Right lobe of liver (tissue), 6 donors: ENCODE measurements at regions not wholly inside any gene's neighbourhood (a gene's known extent, or its start where the extent isn't known, plus 50 kb on each side); places are given as distances from the start of the nearest gene placed in this dataset.
A peak's percentile ranks its signal among the peaks of the same experiment; 100 is the strongest.

Experiments
- ATAC-seq, 4 donors: fragments of 200-7000 bp; cut with Tn5 transposase; one replicate each; pipeline ENCODE4 v1.9.1; 2020; ENCODE audit warnings: mild to moderate bottlenecking in 4 of 4, moderate library complexity in 4 of 4
- DNase-seq, 3 donors: peaks; one replicate each; pipeline ENCODE4 v3.0.0-alpha.2; 2020
- H3K27ac ChIP-seq, 3 donors: fragments of 200-600 bp; one replicate each; pipeline ENCODE4 v1.8.0; 2022
- H3K27me3 ChIP-seq, 2 donors: fragments of 200-600 bp; one replicate each; pipeline ENCODE4 v1.8.0; 2022
- H3K36me3 ChIP-seq, 4 donors: fragments of 200-600 bp; sonication (generic) in 1 of 4; one replicate each; pipeline versions ENCODE4 v1.5.1 to v1.8.0; 2017 to 2022; ENCODE audit warnings: control low read depth in 1 of 4
- H3K4me1 ChIP-seq, 4 donors: fragments of 200-600 bp; sonication (generic) in 1 of 4; one replicate each; pipeline versions ENCODE4 v1.5.1 to v1.8.0; 2017 to 2022; ENCODE audit warnings: control low read depth in 1 of 4
- H3K4me3 ChIP-seq, 3 donors: fragments of 200-600 bp; one replicate each; pipeline ENCODE4 v1.8.0; 2022
- H3K9me3 ChIP-seq, 4 donors: fragments of 200-600 bp; sonication (generic) in 1 of 4; one replicate each; pipeline versions ENCODE4 v1.5.1 to v1.8.0; 2017 to 2022; ENCODE audit warnings: control low read depth in 1 of 4
- POLR2A ChIP-seq: fragments of 450-650 bp; IDR thresholded peaks from one replicate; pipeline ENCODE4 v1.6.1; 2017; ENCODE audit warnings: antibody characterized with exemption, mild to moderate bottlenecking
- WGBS: methylation state at CpG from one replicate; pipeline ENCODE4 v1.1.6; 2018; ENCODE audit warnings: low coverage, low lambda C conversion rate; ENCODE audit not compliant: insufficient coverage; ENCODE audit errors: missing lambda C conversion rate; 5-methylcytosine and 5-hydroxymethylcytosine counted together
- intact Hi-C, 2 donors: fragments of 100-400 bp; cut with DNase I; formaldehyde crosslinking; loops; one replicate each; pipeline versions ENCODE4 v1.11.2 to v1.14.1; 2022
- TF ChIP-seq, protein P1 (sequence below), 4 donors: fragments of 200-600 bp in 3 of 4; fragments of 450-650 bp in 1 of 4; IDR thresholded peaks; one replicate each; pipeline versions ENCODE4 v1.5.1 to v1.8.0; 2016 to 2022; ENCODE audit warnings: antibody characterized with exemption in 4 of 4, mild to moderate bottlenecking in 2 of 4
- donor health status: DM: no; HTN: yes; CAD: no.
- donor health status: DM: no; HTN: no; CAD: no.
- donor health status: DM: no; HTN: no; CAD: no.
- donor health status: DM: no; HTN: yes; CAD: no.
- donor health status: DM: no; HTN: yes; CAD: no.

DNA sequence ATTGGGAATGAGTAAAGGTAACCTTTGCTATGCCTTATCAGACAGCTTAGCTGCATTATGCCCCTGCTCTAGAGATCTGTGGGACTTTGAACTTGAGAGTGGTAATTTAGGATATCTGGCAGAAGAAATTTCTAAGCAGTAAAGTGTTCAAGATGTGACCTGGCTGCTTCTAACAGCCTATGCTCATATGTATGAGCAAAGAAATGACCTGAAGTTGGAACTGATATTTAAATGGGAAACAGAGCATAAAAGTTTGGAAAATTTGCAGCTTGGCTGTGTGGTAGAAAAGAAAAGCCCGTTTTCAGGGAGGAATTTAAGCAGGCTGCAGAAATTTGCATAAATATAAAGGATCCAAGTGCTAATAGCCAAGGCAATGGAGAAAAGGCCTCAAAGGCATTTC is 90.4 kb downstream of the HHIPL2 start:
- ATAC-seq (no peak), DNase-seq (no peak)
- intact Hi-C loops = no loop called here
- Histone ChIP-seq H3K27me3 (no peaks in the 10 kb centered on the region), H3K4me1 (no peaks in the 10 kb centered on the region), H3K4me3 (no peak overlapping the region), H3K27ac (no peak overlapping the region), H3K36me3 (no peaks in the 10 kb centered on the region), H3K9me3 (no peaks in the 10 kb centered on the region)
- 100% methylated on average over 1 of the region's 1 CpG for WGBS
- TF ChIP-seq POLR2A = no peak
- TF ChIP-seq, protein P1, sequence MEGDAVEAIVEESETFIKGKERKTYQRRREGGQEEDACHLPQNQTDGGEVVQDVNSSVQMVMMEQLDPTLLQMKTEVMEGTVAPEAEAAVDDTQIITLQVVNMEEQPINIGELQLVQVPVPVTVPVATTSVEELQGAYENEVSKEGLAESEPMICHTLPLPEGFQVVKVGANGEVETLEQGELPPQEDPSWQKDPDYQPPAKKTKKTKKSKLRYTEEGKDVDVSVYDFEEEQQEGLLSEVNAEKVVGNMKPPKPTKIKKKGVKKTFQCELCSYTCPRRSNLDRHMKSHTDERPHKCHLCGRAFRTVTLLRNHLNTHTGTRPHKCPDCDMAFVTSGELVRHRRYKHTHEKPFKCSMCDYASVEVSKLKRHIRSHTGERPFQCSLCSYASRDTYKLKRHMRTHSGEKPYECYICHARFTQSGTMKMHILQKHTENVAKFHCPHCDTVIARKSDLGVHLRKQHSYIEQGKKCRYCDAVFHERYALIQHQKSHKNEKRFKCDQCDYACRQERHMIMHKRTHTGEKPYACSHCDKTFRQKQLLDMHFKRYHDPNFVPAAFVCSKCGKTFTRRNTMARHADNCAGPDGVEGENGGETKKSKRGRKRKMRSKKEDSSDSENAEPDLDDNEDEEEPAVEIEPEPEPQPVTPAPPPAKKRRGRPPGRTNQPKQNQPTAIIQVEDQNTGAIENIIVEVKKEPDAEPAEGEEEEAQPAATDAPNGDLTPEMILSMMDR (IDR thresholded peaks at IDR 0.05) = no peak

DNA sequence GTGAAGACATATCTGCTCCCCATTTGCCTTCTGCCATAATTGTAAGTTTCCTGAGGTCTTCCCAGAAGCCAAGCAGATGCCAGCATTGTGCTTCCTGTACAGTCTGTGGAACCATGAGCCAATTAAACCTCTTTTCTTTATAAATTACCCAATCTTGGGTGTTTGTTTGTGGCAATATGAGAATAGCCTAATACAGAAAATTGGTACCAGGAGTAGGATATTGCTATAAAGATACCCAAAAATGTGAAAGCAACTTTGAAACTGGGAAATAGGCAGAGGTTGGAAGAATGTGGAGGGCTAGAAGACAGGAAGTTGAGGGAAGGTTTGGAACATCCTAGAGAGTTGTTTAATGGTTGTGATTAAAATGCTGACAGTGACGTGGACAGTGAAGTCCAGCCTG is 90.8 kb downstream of the HHIPL2 start:
- TF ChIP-seq, protein P1 (IDR thresholded peaks at IDR 0.05) = no peak
- no peak for TF ChIP-seq POLR2A
- no peak for DNase-seq
- Histone ChIP-seq H3K4me1 (no peaks in the 10 kb centered on the region), H3K9me3 (no peaks in the 10 kb centered on the region), H3K27me3 (no peaks in the 10 kb centered on the region), H3K4me3 (no peak overlapping the region), H3K27ac (no peak overlapping the region), H3K36me3 (no peaks in the 10 kb centered on the region)
- 86% methylated on average over 1 of the region's 1 CpG for WGBS
- intact Hi-C loops = no loop called here
- ATAC-seq = no peak

GRCh38 chr1:222455188-222455879 is 92.6 kb downstream of the HHIPL2 start:
- Histone ChIP-seq H3K27me3 (no peaks in the 10 kb centered on the region), H3K4me3 (no peak overlapping the region), H3K27ac (no peak overlapping the region), H3K36me3 (no peaks in the 10 kb centered on the region), H3K9me3 (no peaks in the 10 kb centered on the region), H3K4me1 (no peaks in the 10 kb centered on the region)
- intact Hi-C loops = no loop called here
- DNase-seq (peak; percentile 79 to 84 (median 82)), ATAC-seq (peak; percentile 97 to 99 (median 99))
- 2% methylated on average over 16 of the region's 16 CpGs for WGBS
- TF ChIP-seq, protein P1 (IDR thresholded peaks at IDR 0.05) = peak; percentile 86 to 96 (median 94)
- TF ChIP-seq POLR2A = no peak

- Histone ChIP-seq H3K4me1 (no peaks in the 10 kb centered on the region), H3K27ac (no peak overlapping the region), H3K36me3 (no peaks in the 10 kb centered on the region), H3K9me3 (no peaks in the 10 kb centered on the region), H3K27me3 (no peaks in the 10 kb centered on the region), H3K4me3 (no peak overlapping the region)
- TF ChIP-seq, protein P1 (IDR thresholded peaks at IDR 0.05) = no peak
- TF ChIP-seq POLR2A = no peak
- DNase-seq (no peak), ATAC-seq (peak; percentile 15 to 42 (median 36))
- 37% methylated on average over 12 of the region's 13 CpGs for WGBS
- intact Hi-C loops = no loop called here
Measured at GRCh38 chr1:222454782-222455181, 93.1 kb downstream of the HHIPL2 start.
